CD4-positive, alpha-beta T cell (primary cell): ENCODE measurements at regions not wholly inside any gene's neighbourhood (a gene's known extent, or its start where the extent isn't known, plus 50 kb on each side); places are given as distances from the start of the nearest gene placed in this dataset.

Experiments used
- ATAC-seq: fragments of 200-7000 bp; cut with Tn5 transposase; one replicate; pipeline ENCODE4 v1.10.0; 2022; ENCODE audit warnings: mild to moderate bottlenecking; ENCODE audit not compliant: poor library complexity
- CTCF ChIA-PET: fragments of 350-600 bp; sonication (Branson Sonifier 250); formaldehyde crosslinking; loops from one replicate; lab custom pipeline; 2021; ENCODE audit warnings: antibody characterized with exemption, inconsistent platforms; lab: Charles Lee
- POLR2A ChIA-PET: fragments of 350-600 bp; sonication (Branson Sonifier 250); formaldehyde crosslinking; loops from one replicate; lab custom pipeline; 2021; ENCODE audit warnings: antibody characterized with exemption, inconsistent platforms; lab: Charles Lee
- DNase-seq, 14 experiments: peaks; one replicate each; pipeline ENCODE4 v3.0.0-alpha.2; 2013 to 2020; ENCODE audit warnings: mixed read lengths in 2 of 14
- H3K27ac ChIP-seq, 2 donors: one replicate each; pipeline versions ENCODE4 v1.5.1 to v1.7.0; 2013; ENCODE audit warnings: low read length in 2 of 2, low read depth in 1 of 2, mild to moderate bottlenecking in 1 of 2
- H3K27me3 ChIP-seq, 2 experiments: 1 replicate in 1 of 2; 2 replicates in 1 of 2; pipeline versions ENCODE4 v1.6.1 to v1.7.0; 2013; ENCODE audit warnings: low read length in 2 of 2, control low read depth in 1 of 2, mild to moderate bottlenecking in 1 of 2, moderate library complexity in 1 of 2; ENCODE audit not compliant: insufficient read depth in 2 of 2, control insufficient read depth in 1 of 2
- H3K36me3 ChIP-seq: one replicate; pipeline ENCODE4 v1.6.1; 2013; ENCODE audit warnings: low read length, control low read depth; ENCODE audit not compliant: insufficient read depth
- H3K4me1 ChIP-seq: one replicate; pipeline ENCODE4 v1.6.1; 2013; ENCODE audit warnings: low read length, control low read depth; ENCODE audit not compliant: insufficient read depth
- H3K4me3 ChIP-seq: one replicate; pipeline ENCODE4 v1.5.1; 2013; ENCODE audit warnings: mild to moderate bottlenecking, low read length, moderate library complexity
- H3K9me3 ChIP-seq, 2 experiments: 1 replicate in 1 of 2; 2 replicates in 1 of 2; pipeline versions ENCODE4 v1.6.1 to v1.7.0; 2013; ENCODE audit warnings: low read length in 2 of 2, mild to moderate bottlenecking in 2 of 2, control low read depth in 1 of 2, moderate library complexity in 1 of 2; ENCODE audit not compliant: control insufficient read depth in 1 of 2, insufficient read depth in 1 of 2
- H3K27ac Mint-ChIP-seq: one replicate; pipeline ENCODE4 v1.8.0; 2020; ENCODE audit warnings: mixed read lengths
- H3K27me3 Mint-ChIP-seq: one replicate; pipeline ENCODE4 v1.8.0; 2021; ENCODE audit warnings: mixed read lengths
- H3K36me3 Mint-ChIP-seq: one replicate; pipeline ENCODE4 v1.8.0; 2021; ENCODE audit warnings: low read depth, mixed read lengths
- H3K4me1 Mint-ChIP-seq: one replicate; pipeline ENCODE4 v1.8.0; 2021; ENCODE audit warnings: low read depth, mixed read lengths
- H3K4me3 Mint-ChIP-seq: one replicate; pipeline ENCODE4 v1.8.0; 2020; ENCODE audit warnings: mild to moderate bottlenecking, mixed read lengths
- H3K9me3 Mint-ChIP-seq: one replicate; pipeline ENCODE4 v1.8.0; 2020; ENCODE audit warnings: mixed read lengths
- CTCF ChIP-seq: fragments of 200-600 bp; IDR thresholded peaks from one replicate; pipeline ENCODE4 v1.8.0; 2022; ENCODE audit warnings: antibody characterized with exemption, mild to moderate bottlenecking
- intact Hi-C, 2 experiments: fragments of 100-400 bp; cut with DNase I in 1 of 2; cut with micrococcal nuclease in 1 of 2; formaldehyde crosslinking; loops; one replicate each; pipeline versions ENCODE4 v1.15.1 to v1.9.0; 2023 to 2025; cut with DNase I, micrococcal nuclease

GRCh38 chr2:192983173-192983572 is 788.4 kb upstream of the TMEFF2 start:
- H3K4me3 Mint-ChIP-seq: no peak overlapping the region
- CTCF ChIA-PET: no interaction called here
- H3K9me3 Mint-ChIP-seq: peaks cover 6% of the 10 kb centered on the region
- Histone ChIP-seq H3K36me3 (no peaks in the 10 kb centered on the region), H3K4me3 (no peak overlapping the region), H3K27me3 (no peaks in the 10 kb centered on the region), H3K4me1 (no peaks in the 10 kb centered on the region), H3K9me3 (no peaks in the 10 kb centered on the region), H3K27ac (no peak overlapping the region)
- intact Hi-C loops: no loop called here
- no peaks in the 10 kb centered on the region for H3K36me3 Mint-ChIP-seq
- H3K27me3 Mint-ChIP-seq: no peaks in the 10 kb centered on the region
- POLR2A ChIA-PET: no interaction called here
- no peak for TF ChIP-seq CTCF
- DNase-seq (no peak), ATAC-seq (no peak)
- no peak overlapping the region for H3K27ac Mint-ChIP-seq
- H3K4me1 Mint-ChIP-seq: no peaks in the 10 kb centered on the region

- TF ChIP-seq CTCF: no peak
- ChIA-PET CTCF (no interaction called here), POLR2A (no interaction called here)
- H3K9me3 ChIP-seq: peaks cover 0 to 3% of the 10 kb centered on the region in 2 experiments
- no peak overlapping the region for H3K4me3 ChIP-seq
- Mint-ChIP-seq H3K27ac (no peak overlapping the region), H3K4me3 (no peak overlapping the region), H3K36me3 (no peaks in the 10 kb centered on the region), H3K9me3 (no peaks in the 10 kb centered on the region), H3K27me3 (no peaks in the 10 kb centered on the region), H3K4me1 (no peaks in the 10 kb centered on the region)
- no peaks in the 10 kb centered on the region for H3K4me1 ChIP-seq
- ATAC-seq (no peak), DNase-seq (no peak)
- H3K27me3 ChIP-seq: no peaks in the 10 kb centered on the region
- intact Hi-C loops: no loop called here
- H3K36me3 ChIP-seq: no peaks in the 10 kb centered on the region
- no peak overlapping the region for H3K27ac ChIP-seq
Measured at GRCh38 chr2:192978395-192978794, 783.7 kb upstream of the TMEFF2 start.

GRCh38 chr2:192971981-192972380 is 777.2 kb upstream of the TMEFF2 start:
- Mint-ChIP-seq H3K27me3 (no peaks in the 10 kb centered on the region), H3K36me3 (no peaks in the 10 kb centered on the region), H3K4me3 (no peak overlapping the region), H3K4me1 (no peaks in the 10 kb centered on the region), H3K9me3 (no peaks in the 10 kb centered on the region), H3K27ac (no peak overlapping the region)
- intact Hi-C loops: no loop called here
- TF ChIP-seq CTCF: no peak
- POLR2A ChIA-PET: no interaction called here
- DNase-seq (no peak), ATAC-seq (no peak)
- peaks cover 0 to 3% of the 10 kb centered on the region in 2 experiments for H3K9me3 ChIP-seq
- CTCF ChIA-PET: no interaction called here
- no peaks in the 10 kb centered on the region for H3K36me3 ChIP-seq
- no peaks in the 10 kb centered on the region for H3K4me1 ChIP-seq
- no peak overlapping the region for H3K4me3 ChIP-seq
- H3K27ac ChIP-seq: no peak overlapping the region
- H3K27me3 ChIP-seq: no peaks in the 10 kb centered on the region
